ENCODE measurements at regions not wholly inside any gene's neighbourhood (a gene's known extent, or its start where the extent isn't known, plus 50 kb on each side); places are given as distances from the start of the nearest gene placed in this dataset.

DNA sequence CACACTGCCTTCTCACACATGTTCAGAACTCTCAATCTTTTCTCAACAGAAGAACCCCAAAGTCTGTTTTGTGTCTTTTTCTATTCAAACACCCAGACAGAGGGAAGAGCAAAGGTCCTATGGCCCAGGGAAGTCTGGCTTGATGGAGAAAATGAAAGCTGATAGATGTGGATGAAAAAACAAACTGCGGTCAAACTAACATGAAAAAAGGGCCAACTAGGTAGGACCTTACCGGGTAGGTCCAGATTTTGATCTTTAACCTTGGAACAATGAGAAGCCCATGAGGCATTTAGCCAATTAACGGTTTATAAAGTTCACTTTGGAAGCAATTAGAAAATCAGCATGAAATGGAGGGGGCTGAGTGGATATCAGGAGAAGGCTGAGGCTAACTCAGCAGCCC, 507.7 kb upstream of the SLC35B3 start:
- TF ChIP-seq, protein P1, sequence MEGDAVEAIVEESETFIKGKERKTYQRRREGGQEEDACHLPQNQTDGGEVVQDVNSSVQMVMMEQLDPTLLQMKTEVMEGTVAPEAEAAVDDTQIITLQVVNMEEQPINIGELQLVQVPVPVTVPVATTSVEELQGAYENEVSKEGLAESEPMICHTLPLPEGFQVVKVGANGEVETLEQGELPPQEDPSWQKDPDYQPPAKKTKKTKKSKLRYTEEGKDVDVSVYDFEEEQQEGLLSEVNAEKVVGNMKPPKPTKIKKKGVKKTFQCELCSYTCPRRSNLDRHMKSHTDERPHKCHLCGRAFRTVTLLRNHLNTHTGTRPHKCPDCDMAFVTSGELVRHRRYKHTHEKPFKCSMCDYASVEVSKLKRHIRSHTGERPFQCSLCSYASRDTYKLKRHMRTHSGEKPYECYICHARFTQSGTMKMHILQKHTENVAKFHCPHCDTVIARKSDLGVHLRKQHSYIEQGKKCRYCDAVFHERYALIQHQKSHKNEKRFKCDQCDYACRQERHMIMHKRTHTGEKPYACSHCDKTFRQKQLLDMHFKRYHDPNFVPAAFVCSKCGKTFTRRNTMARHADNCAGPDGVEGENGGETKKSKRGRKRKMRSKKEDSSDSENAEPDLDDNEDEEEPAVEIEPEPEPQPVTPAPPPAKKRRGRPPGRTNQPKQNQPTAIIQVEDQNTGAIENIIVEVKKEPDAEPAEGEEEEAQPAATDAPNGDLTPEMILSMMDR (IDR thresholded peaks at IDR 0.05): no peak
- Mint-ChIP-seq H3K27ac (no peak overlapping the region), H3K9me3 (no peaks in the 10 kb centered on the region), H3K4me3 (peak overlapping the region; percentile 22; the same call in 1 of the 2 replicates), H3K27me3 (ENCODE audit: insufficient read depth) (no peaks in the 10 kb centered on the region; the same call in none of the 2 replicates), H3K4me1 (ENCODE audit: low read depth) (peaks cover 37% of the 10 kb centered on the region; the same call in 1 of the 2 replicates), H3K36me3 (ENCODE audit: low read depth) (no peaks in the 10 kb centered on the region)
- no peak for DNase-seq

DNA sequence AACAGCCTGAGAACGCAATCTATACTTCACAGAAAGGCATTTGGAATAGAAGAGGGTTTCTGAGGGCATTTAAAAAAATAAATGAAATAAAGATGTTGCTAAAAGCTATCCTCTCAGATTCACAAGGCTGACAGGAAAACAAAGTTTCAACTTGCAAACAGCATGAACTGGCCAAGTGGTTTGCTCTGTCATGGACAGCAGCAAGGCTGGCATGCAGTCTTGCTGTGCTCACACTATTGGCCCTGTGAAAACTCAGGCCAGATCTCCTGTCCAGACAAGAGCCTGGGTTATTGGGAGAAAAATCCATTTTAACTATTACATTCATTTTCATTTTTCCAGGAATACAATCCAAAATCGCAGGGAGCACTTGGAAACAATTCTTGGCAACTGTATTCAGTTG, 506.2 kb upstream of the SLC35B3 start:
- TF ChIP-seq, protein P1 (IDR thresholded peaks at IDR 0.05): no peak
- H3K4me1 Mint-ChIP-seq (ENCODE audit: low read depth): peaks cover 37% of the 10 kb centered on the region; the same call in 1 of the 2 replicates
- no peaks in the 10 kb centered on the region; the same call in none of the 2 replicates for H3K27me3 Mint-ChIP-seq (ENCODE audit: insufficient read depth)
- no peaks in the 10 kb centered on the region for H3K36me3 Mint-ChIP-seq (ENCODE audit: low read depth)
- no peak overlapping the region; the same call in 1 of the 2 replicates for H3K27ac Mint-ChIP-seq
- peak overlapping the region; percentile 9; the same call in 1 of the 2 replicates for H3K4me3 Mint-ChIP-seq
- no peaks in the 10 kb centered on the region for H3K9me3 Mint-ChIP-seq
- DNase-seq: no peak

DNA sequence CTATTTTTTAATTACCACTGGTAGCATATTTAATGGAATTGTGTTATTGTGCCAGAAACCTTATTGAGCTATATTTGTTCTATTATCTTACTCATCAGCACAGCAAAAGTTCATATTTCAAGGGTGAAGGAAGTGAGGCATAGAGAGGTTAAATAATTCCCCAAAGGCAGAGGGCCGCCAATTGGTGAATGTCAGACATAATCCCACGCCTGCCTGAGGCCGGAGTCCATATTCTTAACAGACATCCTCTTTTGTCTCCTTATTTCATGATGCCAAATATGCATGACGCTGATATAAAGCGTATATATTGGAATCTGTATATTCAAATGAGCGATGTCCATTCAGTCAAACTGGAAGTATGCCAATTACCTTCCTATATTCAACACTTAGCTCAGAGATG, 505.0 kb upstream of the SLC35B3 start:
- H3K36me3 Mint-ChIP-seq (ENCODE audit: low read depth): no peaks in the 10 kb centered on the region

DNA sequence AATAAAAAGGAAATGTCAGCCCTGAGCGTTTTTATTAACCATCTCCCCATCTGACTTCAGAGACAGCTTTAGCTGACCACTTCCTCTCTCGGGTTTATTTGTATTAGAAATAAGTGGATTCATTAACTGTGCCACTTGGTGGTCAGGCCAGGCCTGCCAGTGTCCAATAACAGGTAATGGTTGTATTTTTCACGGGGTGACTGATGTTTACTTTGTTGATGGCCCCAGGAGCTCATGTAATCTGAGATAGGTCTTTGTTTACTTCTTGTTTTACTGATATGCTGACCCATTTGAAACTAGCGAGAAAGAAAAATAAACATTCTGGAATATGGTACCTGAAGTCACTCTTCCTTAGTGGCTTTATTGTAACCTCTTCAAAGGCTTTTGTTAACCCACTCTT, 504.3 kb upstream of the SLC35B3 start:
- no peaks in the 10 kb centered on the region; the same call in 1 of the 2 replicates for H3K27me3 Mint-ChIP-seq (ENCODE audit: insufficient read depth)
- no peak for DNase-seq
- TF ChIP-seq, protein P1 (IDR thresholded peaks at IDR 0.05): no peak
- H3K36me3 Mint-ChIP-seq (ENCODE audit: low read depth): no peaks in the 10 kb centered on the region
- no peaks in the 10 kb centered on the region; the same call in 1 of the 2 replicates for H3K9me3 Mint-ChIP-seq
- H3K4me1 Mint-ChIP-seq (ENCODE audit: low read depth): peaks cover 33% of the 10 kb centered on the region; the same call in 1 of the 2 replicates
- peak overlapping the region; percentile 52; the same call in 1 of the 2 replicates for H3K4me3 Mint-ChIP-seq
- no peak overlapping the region for H3K27ac Mint-ChIP-seq

More for the DNA sequence above, 505.0 kb upstream of the SLC35B3 start:
- no peak for DNase-seq
- no peaks in the 10 kb centered on the region; the same call in none of the 2 replicates for H3K27me3 Mint-ChIP-seq (ENCODE audit: insufficient read depth)
- H3K9me3 Mint-ChIP-seq: no peaks in the 10 kb centered on the region
- peaks cover 34% of the 10 kb centered on the region; the same call in 1 of the 2 replicates for H3K4me1 Mint-ChIP-seq (ENCODE audit: low read depth)
- no peak overlapping the region for H3K4me3 Mint-ChIP-seq
- TF ChIP-seq, protein P1 (IDR thresholded peaks at IDR 0.05): no peak
- H3K27ac Mint-ChIP-seq: no peak overlapping the region

DNA sequence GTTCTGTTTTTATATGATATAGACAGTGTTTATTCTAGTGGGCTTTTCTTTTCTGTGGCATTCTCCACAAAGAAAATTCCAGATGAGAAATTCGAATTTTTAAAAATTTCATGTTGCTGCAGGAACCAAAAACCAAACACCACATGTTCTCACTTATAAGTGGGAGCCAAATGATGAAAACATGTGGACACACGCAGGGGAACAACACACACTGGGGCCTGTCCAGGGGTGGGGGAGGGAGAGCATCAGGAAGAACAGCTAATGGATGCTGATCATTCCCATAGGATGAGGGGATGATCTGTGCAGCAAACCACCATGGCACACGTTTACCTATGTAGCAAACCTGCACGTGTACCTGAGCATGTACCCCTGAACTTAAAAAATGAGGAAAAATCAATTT, 499.0 kb upstream of the SLC35B3 start:
- TF ChIP-seq, protein P1 (IDR thresholded peaks at IDR 0.05): no peak
- no peaks in the 10 kb centered on the region for H3K36me3 Mint-ChIP-seq (ENCODE audit: low read depth)
- H3K4me1 Mint-ChIP-seq (ENCODE audit: low read depth): peaks cover 21% of the 10 kb centered on the region; the same call in 1 of the 2 replicates
- H3K27me3 Mint-ChIP-seq (ENCODE audit: insufficient read depth): no peaks in the 10 kb centered on the region
- H3K4me3 Mint-ChIP-seq: peak overlapping the region; percentile 37; the same call in 1 of the 2 replicates
- DNase-seq: no peak
- H3K27ac Mint-ChIP-seq: no peak overlapping the region; the same call in 1 of the 2 replicates
- H3K9me3 Mint-ChIP-seq: no peaks in the 10 kb centered on the region; the same call in 1 of the 2 replicates

Data from HFFc6 (cell line).